Progenitor cell of endocrine pancreas (in vitro differentiated cells): ENCODE measurements at regions not wholly inside any gene's neighbourhood (a gene's known extent, or its start where the extent isn't known, plus 50 kb on each side); places are given as distances from the start of the nearest gene placed in this dataset.

ENCODE experiments used
- DNase-seq: peaks from one replicate; pipeline ENCODE4 v3.0.0; 2021; ENCODE audit warnings: low spot score; ENCODE audit not compliant: unreplicated experiment
- H3K27ac Mint-ChIP-seq: 2 replicates; pipeline ENCODE4 v1.8.0; 2021; ENCODE audit warnings: mild to moderate bottlenecking, moderate library complexity, mixed read lengths
- H3K27me3 Mint-ChIP-seq: 2 replicates; pipeline ENCODE4 v1.8.0; 2021; ENCODE audit warnings: mixed read lengths
- H3K36me3 Mint-ChIP-seq: 2 replicates; pipeline ENCODE4 v1.8.0; 2022; ENCODE audit warnings: mixed read lengths; ENCODE audit not compliant: insufficient read depth
- H3K4me1 Mint-ChIP-seq: 2 replicates; pipeline ENCODE4 v1.8.0; 2021; ENCODE audit warnings: low read depth, mixed read lengths
- H3K4me3 Mint-ChIP-seq: 2 replicates; pipeline ENCODE4 v1.8.0; 2021; ENCODE audit warnings: low read depth, mild to moderate bottlenecking, moderate library complexity, mixed read lengths
- H3K9me3 Mint-ChIP-seq: 2 replicates; pipeline ENCODE4 v1.8.0; 2021; ENCODE audit warnings: low read depth, mixed read lengths
- CTCF ChIP-seq: fragments of 200-600 bp; sonication (generic); IDR thresholded peaks from one replicate; pipeline ENCODE4 v1.5.0; 2021; ENCODE audit warnings: antibody characterized with exemption, mild to moderate bottlenecking; ENCODE audit not compliant: unreplicated experiment

- Mint-ChIP-seq H3K9me3 (no peaks in the 10 kb centered on the region), H3K27me3 (no peaks in the 10 kb centered on the region), H3K4me3 (no peak overlapping the region), H3K4me1 (no peaks in the 10 kb centered on the region), H3K36me3 (no peaks in the 10 kb centered on the region), H3K27ac (no peak overlapping the region)
- no peak for DNase-seq
- no peak for TF ChIP-seq CTCF
These were observed 210.1 kb downstream of the CD47 start for GRCh38 chr3:107880702-107881101.

GRCh38 chr3:107877936-107878335 is 212.9 kb downstream of the CD47 start:
- Mint-ChIP-seq H3K36me3 (no peaks in the 10 kb centered on the region), H3K27me3 (no peaks in the 10 kb centered on the region), H3K27ac (no peak overlapping the region), H3K9me3 (no peaks in the 10 kb centered on the region), H3K4me1 (no peaks in the 10 kb centered on the region), H3K4me3 (no peak overlapping the region)
- DNase-seq: no peak
- no peak for TF ChIP-seq CTCF

GRCh38 chr3:107870943-107871638 is 219.7 kb downstream of the CD47 start:
- Mint-ChIP-seq H3K27ac (no peak overlapping the region), H3K9me3 (peaks cover 3% of the 10 kb centered on the region), H3K4me1 (peaks cover 6% of the 10 kb centered on the region), H3K27me3 (no peaks in the 10 kb centered on the region), H3K4me3 (no peak overlapping the region), H3K36me3 (no peaks in the 10 kb centered on the region)
- DNase-seq: no peak
- no peak for TF ChIP-seq CTCF

GRCh38 chr3:107870096-107870495 is 220.7 kb downstream of the CD47 start:
- H3K4me3 Mint-ChIP-seq: no peak overlapping the region
- DNase-seq: no peak
- H3K27me3 Mint-ChIP-seq: no peaks in the 10 kb centered on the region
- peaks cover 6% of the 10 kb centered on the region for H3K4me1 Mint-ChIP-seq
- no peak for TF ChIP-seq CTCF
- H3K9me3 Mint-ChIP-seq: peaks cover 3% of the 10 kb centered on the region
- H3K27ac Mint-ChIP-seq: no peak overlapping the region
- H3K36me3 Mint-ChIP-seq: no peaks in the 10 kb centered on the region

GRCh38 chr3:107868449-107868848 is 222.4 kb downstream of the CD47 start:
- Mint-ChIP-seq H3K27me3 (no peaks in the 10 kb centered on the region), H3K4me1 (peaks cover 6% of the 10 kb centered on the region), H3K36me3 (no peaks in the 10 kb centered on the region), H3K9me3 (peaks cover 3% of the 10 kb centered on the region), H3K4me3 (no peak overlapping the region), H3K27ac (no peak overlapping the region)
- TF ChIP-seq CTCF: no peak
- DNase-seq: no peak
